IMR-90 (cell line): ENCODE measurements at regions not wholly inside any gene's neighbourhood (a gene's known extent, or its start where the extent isn't known, plus 50 kb on each side); places are given as distances from the start of the nearest gene placed in this dataset.
A peak's percentile ranks its signal among the peaks of the same experiment; 100 is the strongest.

Experiments
- ATAC-seq: fragments of 200-7000 bp; cut with Tn5 transposase; 2 replicates; pipeline ENCODE4 v1.9.1; 2020; ENCODE audit warnings: low read depth, mild to moderate bottlenecking, moderate library complexity
- BruUV-seq: library from RNA; stranded (reverse); fragments of 400-500 nt; replicated peaks from 2 replicates; lab custom pipeline; 2021; lab: Mats Ljungman, UMichigan
- CTCF ChIA-PET: fragments of 300-600 bp; formaldehyde crosslinking; extraction: SDS; loops from one replicate; lab custom pipeline; 2021; ENCODE audit warnings: antibody characterized with exemption; lab: Yijun Ruan, JAX
- POLR2A ChIA-PET: fragments of 300-600 bp; sonication (Branson Sonifier 250); formaldehyde crosslinking; loops from one replicate; lab custom pipeline; 2022; ENCODE audit warnings: antibody characterized with exemption; ENCODE audit not compliant: unreplicated experiment; lab: Charles Lee
- DNase-seq: peaks from one replicate; pipeline ENCODE4 v3.0.0; 2013
- H2AFZ ChIP-seq: replicated peaks from 2 replicates; pipeline ENCODE3; 2013; ENCODE audit warnings: low read length, mild to moderate bottlenecking; ENCODE audit not compliant: poor library complexity
- H2AK5ac ChIP-seq: 2 replicates; pipeline ENCODE4 v1.6.1; 2013; ENCODE audit warnings: low read depth, low read length, inconsistent platforms
- H2AK9ac ChIP-seq: replicated peaks from 2 replicates; pipeline ENCODE3; 2013; ENCODE audit warnings: mild to moderate bottlenecking, low read depth, low read length, moderate library complexity; ENCODE audit not compliant: poor library complexity
- H2BK120ac ChIP-seq: 2 replicates; pipeline ENCODE4 v1.6.1; 2013; ENCODE audit warnings: low read depth, low read length, inconsistent platforms
- H2BK15ac ChIP-seq: 3 replicates; pipeline ENCODE4 v1.6.1; 2013; ENCODE audit warnings: low read depth, low read length, inconsistent platforms
- H2BK20ac ChIP-seq: 2 replicates; pipeline ENCODE4 v1.6.1; 2013; ENCODE audit warnings: low read depth, mild to moderate bottlenecking, inconsistent platforms, low read length, moderate library complexity
- H2BK5ac ChIP-seq: 2 replicates; pipeline ENCODE4 v1.6.1; 2013; ENCODE audit warnings: mild to moderate bottlenecking, low read depth, low read length, inconsistent platforms; ENCODE audit not compliant: poor library complexity, severe bottlenecking
- H3K14ac ChIP-seq: replicated peaks from 2 replicates; pipeline ENCODE4 v1.6.1; 2013; ENCODE audit warnings: low read depth, low read length, inconsistent platforms
- H3K18ac ChIP-seq: 2 replicates; pipeline ENCODE4 v1.6.1; 2013; ENCODE audit warnings: low read depth, low read length, control low read depth
- H3K23ac ChIP-seq: 2 replicates; pipeline ENCODE4 v1.6.1; 2013; ENCODE audit warnings: low read depth, low read length, inconsistent platforms
- H3K27ac ChIP-seq: 2 replicates; pipeline ENCODE4 v1.5.1; 2013; ENCODE audit warnings: mild to moderate bottlenecking, control low read depth, low read length; ENCODE audit not compliant: insufficient read depth
- H3K27me3 ChIP-seq: 2 replicates; pipeline ENCODE4 v1.6.1; 2013; ENCODE audit warnings: low read length; ENCODE audit not compliant: control insufficient read depth, insufficient read depth
- H3K36me3 ChIP-seq: 2 replicates; pipeline ENCODE4 v1.6.1; 2013; ENCODE audit warnings: low read length, mixed read lengths; ENCODE audit not compliant: control insufficient read depth, insufficient read depth
- H3K4ac ChIP-seq: 2 replicates; pipeline ENCODE4 v1.6.1; 2013; ENCODE audit warnings: low read depth, low read length, inconsistent platforms
- H3K4me1 ChIP-seq: 2 replicates; pipeline ENCODE4 v1.6.1; 2013; ENCODE audit warnings: low read length, mixed read lengths; ENCODE audit not compliant: control insufficient read depth, insufficient read depth
- H3K4me2 ChIP-seq: 2 replicates; pipeline ENCODE4 v1.6.1; 2013; ENCODE audit warnings: low read depth, mild to moderate bottlenecking, control low read depth, low read length, moderate library complexity
- H3K4me3 ChIP-seq: 2 replicates; pipeline ENCODE4 v1.5.1; 2013; ENCODE audit warnings: low read depth, mild to moderate bottlenecking, control low read depth, low read length, moderate library complexity; ENCODE audit not compliant: insufficient read depth
- H3K56ac ChIP-seq: 2 replicates; pipeline ENCODE4 v1.6.1; 2013; ENCODE audit warnings: low read length, inconsistent platforms; ENCODE audit not compliant: insufficient read depth; ENCODE audit errors: extremely low read depth
- H3K79me1 ChIP-seq, 2 experiments: 2 replicates each; pipeline ENCODE4 v1.6.1; 2013; ENCODE audit warnings: low read length in 2 of 2, inconsistent platforms in 1 of 2, low read depth in 1 of 2
- H3K9ac ChIP-seq: 2 replicates; pipeline ENCODE4 v1.6.1; 2013; ENCODE audit warnings: low read depth, low read length, control low read depth
- H3K9me1 ChIP-seq: 2 replicates; pipeline ENCODE4 v1.6.1; 2013; ENCODE audit warnings: low read length, inconsistent platforms; ENCODE audit not compliant: insufficient read depth
- H3K9me3 ChIP-seq: 2 replicates; pipeline ENCODE4 v1.6.1; 2013; ENCODE audit warnings: low read length; ENCODE audit not compliant: control insufficient read depth, insufficient read depth
- H4K20me1 ChIP-seq: 2 replicates; pipeline ENCODE4 v1.6.1; 2013; ENCODE audit warnings: low read length, inconsistent platforms; ENCODE audit not compliant: insufficient read depth
- H4K5ac ChIP-seq: 2 replicates; pipeline ENCODE4 v1.6.1; 2013; ENCODE audit warnings: mild to moderate bottlenecking, low read depth, low read length, control low read depth
- H4K8ac ChIP-seq, 2 experiments: 2 replicates each; pipeline ENCODE4 v1.6.1; 2013; ENCODE audit warnings: low read depth in 2 of 2, low read length in 2 of 2, control low read depth in 1 of 2, inconsistent platforms in 1 of 2
- H4K91ac ChIP-seq: 2 replicates; pipeline ENCODE4 v1.6.1; 2013; ENCODE audit warnings: low read depth, low read length, inconsistent platforms; ENCODE audit not compliant: insufficient read depth
- FOS ChIP-seq: fragments of 150-350 bp; IDR thresholded peaks from 2 replicates; pipeline ENCODE4 v1.6.1; 2016; ENCODE audit warnings: low read depth, low read length
- MXI1 ChIP-seq: IDR thresholded peaks from 2 replicates; pipeline ENCODE4 v1.6.1; 2012; ENCODE audit warnings: low read depth, mild to moderate bottlenecking, low read length, moderate library complexity, borderline replicate concordance
- RFX5 ChIP-seq: IDR thresholded peaks from 2 replicates; pipeline ENCODE4 v1.8.0; 2012; ENCODE audit warnings: low read depth, mild to moderate bottlenecking, low read length, moderate library complexity
- WGBS, 2 experiments: methylation state at CpG; one replicate each; pipeline versions ENCODE4 v1.1.5 to v1.1.7; 2013; ENCODE audit warnings: missing lambda C conversion rate in 2 of 2; ENCODE audit not compliant: insufficient read length in 1 of 2; ENCODE audit errors: extremely low coverage in 2 of 2; 5-methylcytosine and 5-hydroxymethylcytosine counted together
- dilution Hi-C: fragments of 300-500 bp; cut with HindIII; formaldehyde crosslinking; loops from one replicate; pipeline ENCODE4 v1.14.3; 2018; ENCODE audit warnings: low sequenced_read_pairs; ENCODE audit not compliant: unreplicated experiment
- in situ Hi-C: fragments of 300-500 bp; cut with MboI; formaldehyde crosslinking; loops from 3 replicates; pipeline ENCODE4 v1.14.3; 2019; ENCODE audit warnings: low sequenced_read_pairs, inconsistent platforms, mixed read lengths
- intact Hi-C: fragments of 100-400 bp; cut with micrococcal nuclease; formaldehyde crosslinking; loops from 2 replicates; pipeline ENCODE4 v1.10.0; 2022

DNA sequence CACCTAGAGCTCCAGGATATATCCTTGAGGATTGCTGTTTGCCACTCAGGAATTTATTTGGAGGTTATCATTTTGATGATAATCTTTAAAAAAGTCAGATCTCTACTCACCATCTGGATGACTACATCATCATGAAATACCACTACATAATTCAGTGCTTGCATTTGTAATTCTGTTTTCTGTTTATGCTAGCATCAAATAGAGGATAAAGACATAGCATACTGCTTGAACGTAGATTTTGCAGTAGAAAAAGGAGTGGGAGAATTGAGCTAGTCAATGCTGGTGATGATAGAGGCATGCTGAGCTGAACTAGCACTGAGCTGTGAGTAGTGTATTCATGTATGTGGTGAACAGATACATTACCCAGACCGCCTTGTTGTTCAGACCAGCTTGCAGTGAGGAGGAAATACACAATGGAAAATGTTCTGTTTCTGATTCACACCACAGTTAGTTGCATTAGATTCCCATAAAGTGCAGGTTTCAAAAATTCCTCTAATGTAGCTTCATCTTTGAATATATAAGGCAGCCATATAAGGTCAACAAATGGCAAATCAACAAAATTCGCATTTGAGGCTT is 68.8 kb upstream of the CDC42EP3 start (continued):
- no peak for TF ChIP-seq MXI1

DNA sequence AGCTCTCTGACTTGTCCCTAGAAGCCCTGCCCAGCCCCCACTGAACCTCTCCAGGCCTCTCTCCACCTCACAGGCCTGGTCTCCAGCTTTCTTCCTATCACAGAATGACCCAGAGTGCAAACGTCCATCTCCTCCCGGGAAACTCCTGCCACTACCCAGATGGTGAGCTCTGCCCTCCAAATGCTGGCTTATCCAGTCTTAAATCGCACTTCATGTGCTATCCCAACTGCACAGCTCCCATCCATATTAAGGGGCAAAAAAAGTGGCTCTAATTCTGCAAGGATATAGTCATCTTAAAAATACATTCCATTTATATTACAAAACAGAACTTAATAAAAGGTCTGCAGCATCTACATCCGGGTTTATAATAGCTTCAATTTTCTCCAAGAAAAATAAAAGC is 70.8 kb upstream of the CDC42EP3 start:
- Histone ChIP-seq H3K56ac (no peak overlapping the region), H2BK20ac (peak overlapping the region; percentile 68), H3K4me1 (peaks cover 7% of the 10 kb centered on the region), H3K9ac (no peak overlapping the region), H3K36me3 (no peaks in the 10 kb centered on the region), H3K9me3 (no peaks in the 10 kb centered on the region), H4K5ac (peak overlapping the region; percentile 26), H3K79me1 (0 out of 4 replicates have a peak, but pooled peaks cover 0 to 4% of the 10 kb centered on the region in 2 experiments), H4K91ac (peak overlapping the region; percentile 90), H3K4me3 (no peak overlapping the region), H3K27ac (peak overlapping the region; percentile 72), H3K23ac (0 out of 2 replicates have a peak overlapping the region, but pooled peaks have one; percentile 11), H2BK15ac (peak overlapping the region; percentile 84; the same call in 2 of the 3 replicates), H4K20me1 (no peaks in the 10 kb centered on the region), H3K27me3 (no peaks in the 10 kb centered on the region), H3K9me1 (no peaks in the 10 kb centered on the region; the same call in 1 of the 2 replicates), H3K14ac (0 out of 2 replicates have a peak overlapping the region, but pooled peaks have one; percentile 4), H3K18ac (peak overlapping the region; percentile 34), H4K8ac (peak overlapping the region; percentile 74 to 81), H2AK5ac (no peak overlapping the region), H3K4me2 (no peak overlapping the region), H3K4ac (peak overlapping the region; percentile 51), H2BK5ac (peak overlapping the region; percentile 64), H2AFZ (peak overlapping the region; percentile 39), H2AK9ac (peak overlapping the region; percentile 67), H2BK120ac (peak overlapping the region; percentile 77)
- CTCF ChIA-PET, result interaction anchor here (1.0 kb wide), 2 partner anchors 9 to 18 kb away, joined by 3 read pairs; no protein-coding TSS in a partner anchor
- dilution Hi-C loops, result no loop called here
- no TSS peak for BruUV-seq
- 58% methylated on average over 2 of the region's 4 CpGs; no CpG with 5 or more reads in 1 of the 2 experiments for WGBS, 2 experiments
- ATAC-seq (peak; percentile 71), DNase-seq (peak; percentile 57)
- intact Hi-C loops, result no loop called here
- no peak for TF ChIP-seq FOS
- no peak for TF ChIP-seq RFX5
- POLR2A ChIA-PET, result no interaction called here
- in situ Hi-C loops, result no loop called here
